ENCODE measurements at regions not wholly inside any gene's neighbourhood (a gene's known extent, or its start where the extent isn't known, plus 50 kb on each side); places are given as distances from the start of the nearest gene placed in this dataset.

DNA sequence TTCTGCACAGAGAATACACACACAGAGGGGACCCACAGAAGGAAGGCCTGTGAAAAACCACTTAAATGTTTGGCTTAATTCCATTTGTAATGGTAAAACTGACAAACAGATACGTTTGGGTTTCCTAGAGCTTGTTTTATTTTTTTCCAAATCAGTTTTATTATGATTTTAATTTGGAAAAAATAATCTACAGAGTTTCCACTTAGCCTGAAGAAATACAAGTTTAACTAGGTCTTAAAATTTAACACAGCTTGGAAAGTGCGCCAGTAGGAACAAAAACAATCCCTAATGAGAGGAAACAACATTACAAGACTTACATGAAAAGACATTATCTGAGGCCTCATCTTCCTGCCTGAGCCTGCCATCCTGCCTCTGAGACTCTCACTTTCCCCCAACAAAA is 58.5 kb upstream of the CARD11 start:
- H3K9ac ChIP-seq (ENCODE audit: low read length), result no peak overlapping the region
- no peaks in the 10 kb centered on the region for H3K9me3 ChIP-seq (ENCODE audit: low read length)
- no peaks in the 10 kb centered on the region for H3K36me3 ChIP-seq (ENCODE audit: insufficient read depth, low read length)
- H3K4me3 ChIP-seq (ENCODE audit: low read length), result no peak overlapping the region
- no peak overlapping the region for H2AFZ ChIP-seq (ENCODE audit: low read depth, low read length)
- TF ChIP-seq CTCF (IDR thresholded peaks at IDR 0.05; ENCODE audit: poor library complexity, severe bottlenecking) (no peak), TAF1 (IDR thresholded peaks at IDR 0.05; ENCODE audit: low read depth) (no peak), SMC3 (conservative IDR thresholded peaks at IDR 0.05; ENCODE audit: poor library complexity) (no peak), EZH2 (IDR thresholded peaks at IDR 0.05; ENCODE audit: borderline replicate concordance, insufficient read depth, low read length, poor library complexity, severe bottlenecking) (no peak), RAD21 (conservative IDR thresholded peaks at IDR 0.05) (no peak), REST (IDR thresholded peaks at IDR 0.05; ENCODE audit: borderline replicate concordance) (no peak), MXI1 (conservative IDR thresholded peaks at IDR 0.05; ENCODE audit: poor library complexity, severe bottlenecking) (no peak), EP300 (conservative IDR thresholded peaks at IDR 0.05; ENCODE audit: poor library complexity, severe bottlenecking) (no peak), POLR2AphosphoS5 (IDR thresholded peaks at IDR 0.05) (no peak)
- H3K4me2 ChIP-seq (ENCODE audit: low read length), result no peak overlapping the region
- H3F3A ChIP-seq (ENCODE audit: insufficient read depth, low read length, poor library complexity, severe bottlenecking), result no peaks in the 10 kb centered on the region
- no peaks in the 10 kb centered on the region for H3K79me2 ChIP-seq (replicated peaks; ENCODE audit: insufficient read depth, low read length)
- H4K20me1 ChIP-seq (ENCODE audit: insufficient read depth), result no peaks in the 10 kb centered on the region
- no peaks in the 10 kb centered on the region for H3K9me2 ChIP-seq (ENCODE audit: insufficient read depth, low read length)
- no peaks in the 10 kb centered on the region for H3K27me3 ChIP-seq (ENCODE audit: insufficient read depth, low read depth, low read length)
- no peak overlapping the region for H3K27ac ChIP-seq (ENCODE audit: low read length)

- H3K27me3 ChIP-seq (ENCODE audit: insufficient read depth, low read depth, low read length), result no peaks in the 10 kb centered on the region
- H3K9me3 ChIP-seq (ENCODE audit: low read length), result no peaks in the 10 kb centered on the region
- no peaks in the 10 kb centered on the region for H3K9me2 ChIP-seq (ENCODE audit: insufficient read depth, low read length)
- no peaks in the 10 kb centered on the region for H3F3A ChIP-seq (ENCODE audit: insufficient read depth, low read length, poor library complexity, severe bottlenecking)
- H3K4me2 ChIP-seq (ENCODE audit: low read length), result no peak overlapping the region
- TF ChIP-seq TAF1 (IDR thresholded peaks at IDR 0.05; ENCODE audit: low read depth), result no peak
- no peak for TF ChIP-seq SMC3 (conservative IDR thresholded peaks at IDR 0.05; ENCODE audit: poor library complexity)
- no peak for TF ChIP-seq CTCF (IDR thresholded peaks at IDR 0.05; ENCODE audit: poor library complexity, severe bottlenecking)
- no peak for TF ChIP-seq POLR2AphosphoS5 (IDR thresholded peaks at IDR 0.05)
- no peak for TF ChIP-seq EP300 (conservative IDR thresholded peaks at IDR 0.05; ENCODE audit: poor library complexity, severe bottlenecking)
- TF ChIP-seq MXI1 (conservative IDR thresholded peaks at IDR 0.05; ENCODE audit: poor library complexity, severe bottlenecking), result no peak
- TF ChIP-seq RAD21 (conservative IDR thresholded peaks at IDR 0.05), result no peak
- TF ChIP-seq REST (IDR thresholded peaks at IDR 0.05; ENCODE audit: borderline replicate concordance), result no peak
- TF ChIP-seq EZH2 (IDR thresholded peaks at IDR 0.05; ENCODE audit: borderline replicate concordance, insufficient read depth, low read length, poor library complexity, severe bottlenecking), result no peak
- H3K79me2 ChIP-seq (replicated peaks; ENCODE audit: insufficient read depth, low read length), result no peaks in the 10 kb centered on the region
- no peak overlapping the region for H2AFZ ChIP-seq (ENCODE audit: low read depth, low read length)
- H3K9ac ChIP-seq (ENCODE audit: low read length), result no peak overlapping the region
- no peaks in the 10 kb centered on the region for H3K36me3 ChIP-seq (ENCODE audit: insufficient read depth, low read length)
- H3K27ac ChIP-seq (ENCODE audit: low read length), result no peak overlapping the region
- H3K4me3 ChIP-seq (ENCODE audit: low read length), result no peak overlapping the region
- no peaks in the 10 kb centered on the region for H4K20me1 ChIP-seq (ENCODE audit: insufficient read depth)
Measured at GRCh38 chr7:3103614-3104398, 60.1 kb upstream of the CARD11 start.

Data from neural cell (in vitro differentiated cells).